ENCODE measurements at regions not wholly inside any gene's neighbourhood (a gene's known extent, or its start where the extent isn't known, plus 50 kb on each side); places are given as distances from the start of the nearest gene placed in this dataset.

GRCh38 chr4:92100975-92101374 lies 202.8 kb upstream of the GRID2 start:
- DNase-seq (ENCODE audit: low read depth in 4 of 4, low spot score in 3 of 4): no peak

GRCh38 chr4:92101737-92102172 lies 202.0 kb upstream of the GRID2 start:
- no peak for DNase-seq (ENCODE audit: low read depth in 4 of 4, low spot score in 3 of 4)

GRCh38 chr4:92104506-92104905 lies 199.3 kb upstream of the GRID2 start:
- DNase-seq (ENCODE audit: low read depth in 4 of 4, low spot score in 3 of 4): no peak

- no peak for DNase-seq (ENCODE audit: low read depth in 4 of 4, low spot score in 3 of 4)
These were observed 196.9 kb upstream of the GRID2 start for GRCh38 chr4:92106816-92107215.

GRCh38 chr4:92111493-92111892 lies 192.3 kb upstream of the GRID2 start:
- DNase-seq (ENCODE audit: low read depth in 4 of 4, low spot score in 3 of 4): no peak

GRCh38 chr4:92112805-92113204 lies 191.0 kb upstream of the GRID2 start:
- no peak for DNase-seq (ENCODE audit: low read depth in 4 of 4, low spot score in 3 of 4)

- no peak for DNase-seq (ENCODE audit: low read depth in 4 of 4, low spot score in 3 of 4)
These were observed 182.8 kb upstream of the GRID2 start for GRCh38 chr4:92120810-92121498.

GRCh38 chr4:92122911-92123310 lies 180.9 kb upstream of the GRID2 start:
- DNase-seq (ENCODE audit: low read depth in 4 of 4, low spot score in 3 of 4): no peak

DNA sequence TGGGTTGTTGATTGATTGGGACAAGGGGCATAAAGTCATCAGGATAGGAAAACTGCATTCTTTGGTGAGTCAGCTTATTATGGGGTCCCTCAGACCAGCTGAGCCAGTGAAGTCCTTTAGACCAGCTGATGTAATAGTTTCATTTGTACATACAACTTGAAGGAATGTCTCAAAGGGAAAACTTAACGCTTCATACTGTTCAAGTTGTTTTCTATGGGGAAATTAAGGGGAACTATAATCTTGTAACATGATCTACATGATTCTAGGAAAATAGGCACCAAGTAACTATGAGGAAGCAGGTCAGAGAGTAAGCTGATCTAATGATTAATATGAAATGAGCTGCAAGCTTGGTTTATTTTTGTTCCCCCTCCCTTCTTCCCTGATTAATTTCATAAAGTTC lies 175.1 kb upstream of the GRID2 start:
- DNase-seq (ENCODE audit: low read depth in 4 of 4, low spot score in 3 of 4): no peak

GRCh38 chr4:92129408-92129994 lies 174.3 kb upstream of the GRID2 start:
- DNase-seq (ENCODE audit: low read depth in 4 of 4, low spot score in 3 of 4): no peak

- no peak for DNase-seq (ENCODE audit: low read depth in 4 of 4, low spot score in 3 of 4)
These were observed 167.3 kb upstream of the GRID2 start for GRCh38 chr4:92136434-92136833.

DNA sequence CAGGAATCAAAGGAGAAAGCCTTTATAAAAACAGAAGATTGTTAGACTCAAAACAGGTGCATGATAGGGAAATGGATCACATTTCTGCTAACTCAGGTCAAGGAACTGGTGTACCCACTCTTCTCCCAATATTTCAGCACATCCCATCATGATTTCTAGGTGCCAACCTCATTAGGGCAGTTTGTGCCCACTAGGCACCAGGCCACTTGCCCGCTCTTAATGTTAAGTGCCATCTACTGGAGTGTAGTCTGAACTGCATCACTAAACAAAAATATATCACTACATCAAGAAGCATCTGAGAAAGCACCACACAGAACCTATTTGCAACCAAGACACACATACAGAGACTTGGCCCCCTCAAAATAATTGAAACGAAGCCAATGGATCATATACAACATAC lies 140.4 kb upstream of the GRID2 start:
- no peak for DNase-seq (ENCODE audit: low read depth in 4 of 4, low spot score in 3 of 4)

GRCh38 chr4:92170340-92170739 lies 133.4 kb upstream of the GRID2 start:
- no peak for DNase-seq (ENCODE audit: low read depth in 4 of 4, low spot score in 3 of 4)

DNA sequence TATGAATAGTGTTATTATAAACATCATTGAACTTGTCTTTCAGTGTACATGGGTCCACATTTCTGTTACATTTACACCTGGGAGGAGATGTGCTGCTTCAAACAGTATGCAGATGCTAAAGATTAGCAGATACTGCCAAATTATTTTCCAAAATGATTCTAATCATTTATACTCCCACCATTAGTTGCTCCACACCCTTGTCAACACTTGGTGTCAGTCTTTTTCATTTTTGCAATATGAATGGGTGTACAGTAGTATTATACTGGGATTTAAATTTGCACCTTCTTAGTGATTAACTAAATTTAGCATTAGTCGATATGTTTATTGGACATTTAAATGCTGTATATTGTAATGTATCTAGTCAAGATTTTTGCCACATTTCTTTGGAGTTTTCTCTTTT lies 131.6 kb upstream of the GRID2 start:
- DNase-seq (ENCODE audit: low read depth in 4 of 4, low spot score in 3 of 4): no peak

- DNase-seq (ENCODE audit: low read depth in 4 of 4, low spot score in 3 of 4): no peak
These were observed 128.5 kb upstream of the GRID2 start for GRCh38 chr4:92175250-92175649.

DNA sequence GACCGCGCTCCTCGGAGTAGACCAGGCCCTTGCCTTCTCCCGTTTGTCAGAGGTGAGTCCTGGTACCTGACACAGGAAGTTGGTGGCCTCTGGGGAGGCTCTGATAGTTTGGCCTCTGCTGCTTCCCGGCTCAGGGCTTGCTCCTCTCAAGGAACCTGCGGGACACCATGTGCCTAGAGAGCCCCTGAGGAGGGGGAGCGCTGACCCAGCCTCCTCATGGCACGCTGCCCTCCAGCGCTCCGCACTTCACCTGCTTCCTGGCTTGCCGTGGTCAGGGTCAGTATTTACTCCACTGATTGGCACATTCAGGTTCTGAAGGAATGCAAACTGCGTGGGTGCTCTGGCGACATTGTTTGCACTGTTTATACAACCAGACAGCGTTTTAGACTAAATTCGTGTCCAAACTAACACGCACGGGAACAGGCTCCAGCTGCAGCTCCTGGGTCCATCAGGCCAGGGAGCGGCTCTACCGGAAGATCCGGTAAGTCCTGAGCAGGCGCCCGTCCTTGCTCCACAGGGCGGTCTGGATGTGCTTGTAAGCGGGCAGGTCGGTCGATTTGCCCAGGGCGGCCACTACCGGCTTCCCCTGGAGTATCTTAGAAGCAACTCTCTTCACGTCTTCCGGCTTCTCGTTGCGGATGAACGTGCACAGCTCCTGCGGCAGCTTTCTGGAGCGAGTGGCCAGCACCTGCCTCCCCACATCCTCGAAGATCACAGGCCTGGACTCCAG lies 121.6 kb upstream of the GRID2 start:
- DNase-seq (ENCODE audit: low read depth in 4 of 4, low spot score in 3 of 4): no peak

- DNase-seq (ENCODE audit: low read depth in 4 of 4, low spot score in 3 of 4): no peak
These were observed 120.9 kb upstream of the GRID2 start for GRCh38 chr4:92182736-92183407.

- DNase-seq (ENCODE audit: low read depth in 4 of 4, low spot score in 3 of 4): no peak
These were observed 119.9 kb upstream of the GRID2 start for GRCh38 chr4:92183825-92184224.

DNA sequence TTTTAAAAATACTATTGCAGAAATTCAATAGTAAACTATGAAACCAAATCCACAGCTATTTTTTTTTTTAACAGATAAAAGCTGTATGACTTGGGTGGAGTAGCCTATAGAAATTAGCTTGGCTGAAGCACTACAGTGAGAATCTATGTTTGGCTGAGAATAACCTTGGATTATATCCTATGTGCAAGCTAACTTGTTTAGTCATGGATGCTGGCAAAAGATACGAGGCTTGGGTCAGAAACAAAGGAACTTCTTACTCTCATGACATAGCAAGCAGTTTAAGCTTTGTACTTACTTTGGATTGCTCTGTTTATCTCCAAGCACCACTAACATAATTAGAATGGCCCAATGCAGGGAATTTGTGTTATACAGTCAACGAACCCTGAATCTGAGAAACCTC lies 119.2 kb upstream of the GRID2 start:
- DNase-seq (ENCODE audit: low read depth in 4 of 4, low spot score in 3 of 4): no peak

DNA sequence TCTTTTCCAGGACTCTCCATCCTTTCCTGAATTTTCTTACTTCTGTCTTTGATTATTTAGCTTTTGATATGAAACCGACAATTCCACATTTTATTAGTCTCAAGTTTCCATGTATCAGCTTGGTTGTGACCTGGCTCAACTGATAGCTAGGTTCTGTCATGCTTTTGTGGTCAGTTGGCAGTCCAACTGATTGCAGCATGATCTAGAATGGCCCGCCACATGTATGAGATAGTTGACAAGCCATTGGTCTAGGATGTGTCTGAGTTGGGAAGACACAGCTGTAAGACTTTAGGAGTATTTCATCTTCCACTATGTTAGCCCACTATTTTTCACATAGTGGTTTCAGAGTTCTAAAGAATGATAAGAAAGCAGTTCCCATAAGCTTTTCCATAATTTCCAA lies 117.5 kb upstream of the GRID2 start:
- no peak for DNase-seq (ENCODE audit: low read depth in 4 of 4, low spot score in 3 of 4)

- DNase-seq (ENCODE audit: low read depth in 4 of 4, low spot score in 3 of 4): no peak
These were observed 114.6 kb upstream of the GRID2 start for GRCh38 chr4:92189146-92189545.

All from right renal pelvis (tissue), 4 donors.